Natural killer cell (primary cell): ENCODE measurements at regions not wholly inside any gene's neighbourhood (a gene's known extent, or its start where the extent isn't known, plus 50 kb on each side); places are given as distances from the start of the nearest gene placed in this dataset.

Source experiments
- ATAC-seq, 3 donors: fragments of 150-1000 bp in 2 of 3; fragments of 200-7000 bp in 1 of 3; cut with Tn5 transposase; 1 replicate in 1 of 3; 2 replicates in 2 of 3; pipeline ENCODE4 v1.10.0; 2021; ENCODE audit warnings: mild to moderate bottlenecking in 2 of 3, moderate library complexity in 2 of 3
- DNase-seq, 2 donors: peaks; one replicate each; pipeline versions ENCODE4 v3.0.0 to v3.0.0-alpha.2; 2013 to 2021; ENCODE audit warnings: mixed read lengths in 1 of 2
- H3K27ac ChIP-seq: one replicate; pipeline ENCODE4 v1.5.1; 2013; ENCODE audit warnings: mild to moderate bottlenecking, low read length
- H3K27me3 ChIP-seq: one replicate; pipeline ENCODE4 v1.6.1; 2013; ENCODE audit warnings: low read length; ENCODE audit not compliant: control insufficient read depth, insufficient read depth
- H3K36me3 ChIP-seq: one replicate; pipeline ENCODE4 v1.6.1; 2013; ENCODE audit warnings: low read length; ENCODE audit not compliant: control insufficient read depth, insufficient read depth
- H3K4me1 ChIP-seq: one replicate; pipeline ENCODE4 v1.6.1; 2013; ENCODE audit warnings: low read length; ENCODE audit not compliant: control insufficient read depth, insufficient read depth
- H3K4me3 ChIP-seq: one replicate; pipeline ENCODE4 v1.5.1; 2013; ENCODE audit warnings: low read length
- H3K9me3 ChIP-seq: one replicate; pipeline ENCODE4 v1.6.1; 2013; ENCODE audit warnings: low read length; ENCODE audit not compliant: control insufficient read depth, insufficient read depth
- H3K27ac Mint-ChIP-seq, 2 donors: one replicate each; pipeline ENCODE4 v1.8.0; 2022; ENCODE audit warnings: mild to moderate bottlenecking in 2 of 2, mixed read lengths in 2 of 2, moderate library complexity in 1 of 2
- H3K27me3 Mint-ChIP-seq, 2 donors: one replicate each; pipeline ENCODE4 v1.8.0; 2022; ENCODE audit warnings: low read depth in 2 of 2, mixed read lengths in 2 of 2
- H3K36me3 Mint-ChIP-seq: one replicate; pipeline ENCODE4 v1.8.0; 2022; ENCODE audit warnings: mixed read lengths
- H3K4me1 Mint-ChIP-seq, 2 donors: one replicate each; pipeline ENCODE4 v1.8.0; 2022; ENCODE audit warnings: mixed read lengths in 2 of 2
- H3K4me3 Mint-ChIP-seq: one replicate; pipeline ENCODE4 v1.8.0; 2022; ENCODE audit warnings: mild to moderate bottlenecking, moderate library complexity, mixed read lengths
- H3K9me3 Mint-ChIP-seq, 2 donors: one replicate each; pipeline ENCODE4 v1.8.0; 2022; ENCODE audit warnings: mixed read lengths in 2 of 2
- CTCF ChIP-seq: fragments of 200-600 bp; IDR thresholded peaks from one replicate; pipeline ENCODE4 v1.8.0; 2022; ENCODE audit warnings: antibody characterized with exemption
- WGBS: methylation state at CpG from one replicate; pipeline ENCODE4 v1.1.7; 2013; ENCODE audit warnings: missing lambda C conversion rate; ENCODE audit not compliant: insufficient coverage; 5-methylcytosine and 5-hydroxymethylcytosine counted together
- intact Hi-C: fragments of 100-400 bp; cut with micrococcal nuclease; formaldehyde crosslinking; loops from one replicate; pipeline ENCODE4 v1.14.2; 2022

- Mint-ChIP-seq H3K9me3 (peaks cover 2% of the 10 kb centered on the region in 2 donors), H3K27ac (no peak overlapping the region), H3K4me1 (no peaks in the 10 kb centered on the region), H3K4me3 (no peak overlapping the region), H3K27me3 (no peaks in the 10 kb centered on the region), H3K36me3 (no peaks in the 10 kb centered on the region)
- ATAC-seq (no peak), DNase-seq (no peak)
- Histone ChIP-seq H3K36me3 (no peaks in the 10 kb centered on the region), H3K27me3 (no peaks in the 10 kb centered on the region), H3K4me1 (no peaks in the 10 kb centered on the region), H3K27ac (no peak overlapping the region), H3K4me3 (no peak overlapping the region), H3K9me3 (no peaks in the 10 kb centered on the region)
- 35% methylated on average over 2 of the region's 3 CpGs for WGBS
- no peak for TF ChIP-seq CTCF
- intact Hi-C loops, result no loop called here
These were observed 132.0 kb upstream of the MDFIC start for GRCh38 chr7:114789871-114790311.

GRCh38 chr7:114790521-114790920, 131.4 kb upstream of the MDFIC start:
- no peaks in the 10 kb centered on the region for H3K4me1 Mint-ChIP-seq
- H3K9me3 Mint-ChIP-seq, result no peaks in the 10 kb centered on the region

GRCh38 chr7:114791771-114792170, 130.1 kb upstream of the MDFIC start:
- intact Hi-C loops, result no loop called here
- no peaks in the 10 kb centered on the region for H3K9me3 ChIP-seq
- no peaks in the 10 kb centered on the region for H3K27me3 ChIP-seq
- ATAC-seq, result no peak
- Mint-ChIP-seq H3K27ac (no peak overlapping the region), H3K4me3 (no peak overlapping the region), H3K27me3 (no peaks in the 10 kb centered on the region), H3K36me3 (no peaks in the 10 kb centered on the region), H3K9me3 (peaks cover 0 to 4% of the 10 kb centered on the region in 2 donors), H3K4me1 (no peaks in the 10 kb centered on the region)
- H3K36me3 ChIP-seq, result no peaks in the 10 kb centered on the region
- no peaks in the 10 kb centered on the region for H3K4me1 ChIP-seq
- no peak for TF ChIP-seq CTCF
- WGBS, result 88% methylated on average over 4 of the region's 4 CpGs
- no peak overlapping the region for H3K27ac ChIP-seq
- DNase-seq, result no peak
- H3K4me3 ChIP-seq, result no peak overlapping the region

More at GRCh38 chr7:114790521-114790920, 131.4 kb upstream of the MDFIC start:
- Histone ChIP-seq H3K27me3 (no peaks in the 10 kb centered on the region), H3K9me3 (no peaks in the 10 kb centered on the region), H3K4me3 (no peak overlapping the region), H3K36me3 (no peaks in the 10 kb centered on the region), H3K27ac (no peak overlapping the region), H3K4me1 (no peaks in the 10 kb centered on the region)
- intact Hi-C loops, result no loop called here
- no peak overlapping the region for H3K4me3 Mint-ChIP-seq
- DNase-seq, result no peak
- no peak for ATAC-seq
- H3K27me3 Mint-ChIP-seq, result no peaks in the 10 kb centered on the region
- TF ChIP-seq CTCF, result no peak
- WGBS, result 71% methylated on average over 1 of the region's 1 CpG
- H3K36me3 Mint-ChIP-seq, result no peaks in the 10 kb centered on the region
- no peak overlapping the region for H3K27ac Mint-ChIP-seq

- Histone ChIP-seq H3K9me3 (no peaks in the 10 kb centered on the region), H3K4me3 (no peak overlapping the region), H3K4me1 (no peaks in the 10 kb centered on the region), H3K27me3 (no peaks in the 10 kb centered on the region), H3K27ac (no peak overlapping the region), H3K36me3 (no peaks in the 10 kb centered on the region)
- intact Hi-C loops, result no loop called here
- no peak overlapping the region for H3K4me3 Mint-ChIP-seq
- H3K27me3 Mint-ChIP-seq, result no peaks in the 10 kb centered on the region
- DNase-seq, result no peak
- no peaks in the 10 kb centered on the region for H3K36me3 Mint-ChIP-seq
- WGBS, result 28% methylated on average over 4 of the region's 5 CpGs
- H3K4me1 Mint-ChIP-seq, result no peaks in the 10 kb centered on the region
- no peak overlapping the region for H3K27ac Mint-ChIP-seq
- no peak for TF ChIP-seq CTCF
- H3K9me3 Mint-ChIP-seq, result peaks cover 0 to 4% of the 10 kb centered on the region in 2 donors
- no peak for ATAC-seq
These were observed 128.6 kb upstream of the MDFIC start for GRCh38 chr7:114793155-114793845.
